Endothelial cell of umbilical vein (primary cell): ENCODE measurements at regions not wholly inside any gene's neighbourhood (a gene's known extent, or its start where the extent isn't known, plus 50 kb on each side); places are given as distances from the start of the nearest gene placed in this dataset.

ENCODE experiments used
- BruUV-seq: library from RNA; stranded (reverse); fragments of 400-500 nt; replicated peaks from 2 replicates; lab custom pipeline; 2021; lab: Mats Ljungman, UMichigan
- CTCF ChIA-PET: fragments of 300-600, 350-600 bp; sonication (Branson Sonifier 250); formaldehyde crosslinking; loops from one replicate; lab custom pipeline; 2021; ENCODE audit warnings: antibody characterized with exemption, inconsistent platforms; lab: Charles Lee
- POLR2A ChIA-PET: fragments of 300-600, 350-600 bp; sonication (Branson Sonifier 250); formaldehyde crosslinking; loops from one replicate; lab custom pipeline; 2021; ENCODE audit warnings: antibody characterized with exemption, inconsistent platforms; lab: Charles Lee
- DNase-seq: peaks from one replicate; pipeline ENCODE4 v3.0.0-alpha.2; 2011; ENCODE audit warnings: low read depth, low spot score
- FAIRE-seq: peaks from 2 replicates; lab custom pipeline; 2011; peaks lifted over from hg19 to GRCh38; lab: Jason Lieb, UNC
- H2AFZ ChIP-seq: 2 replicates; pipeline ENCODE4 v1.6.0; 2012; ENCODE audit warnings: low read depth, low read length, control low read depth, inconsistent platforms
- H3K27ac ChIP-seq: 2 replicates; pipeline ENCODE4 v1.5.1; 2011; ENCODE audit warnings: low read depth, mild to moderate bottlenecking, control low read depth, low read length, moderate library complexity; ENCODE audit not compliant: insufficient read depth
- H3K27me3 ChIP-seq, 2 experiments: 2 replicates each; pipeline versions ENCODE4 v1.6.0 to v1.6.1; 2011; ENCODE audit warnings: low read length in 2 of 2, mixed read lengths in 1 of 2; ENCODE audit not compliant: control insufficient read depth in 2 of 2, insufficient read depth in 2 of 2
- H3K36me3 ChIP-seq, 2 experiments: 2 replicates in 1 of 2; 3 replicates in 1 of 2; pipeline ENCODE4 v1.5.1; 2011; ENCODE audit warnings: low read length in 2 of 2, mild to moderate bottlenecking in 1 of 2, moderate library complexity in 1 of 2; ENCODE audit not compliant: control insufficient read depth in 2 of 2, insufficient read depth in 2 of 2; ENCODE audit errors: extremely low read depth in 1 of 2
- H3K4me1 ChIP-seq: 3 replicates; pipeline ENCODE4 v1.5.1; 2011; ENCODE audit warnings: mild to moderate bottlenecking, low read length; ENCODE audit not compliant: control insufficient read depth, insufficient read depth; ENCODE audit errors: extremely low read depth
- H3K4me2 ChIP-seq: 2 replicates; pipeline ENCODE4 v1.6.1; 2011; ENCODE audit warnings: low read length, control low read depth, mixed read lengths; ENCODE audit not compliant: insufficient read depth
- H3K4me3 ChIP-seq, 3 experiments: fragments of 200-600 bp in 1 of 3; sonication (generic), shearing (Covaris generic) in 1 of 3; replicated peaks in 1 of 3; 2 replicates each; pipeline ENCODE4 v1.5.1; 2011 to 2016; ENCODE audit warnings: control low read depth in 3 of 3, low read length in 3 of 3, mild to moderate bottlenecking in 2 of 3, inconsistent platforms in 1 of 3, low read depth in 1 of 3, moderate library complexity in 1 of 3; ENCODE audit not compliant: insufficient read depth in 1 of 3
- H3K79me2 ChIP-seq: 2 replicates; pipeline ENCODE4 v1.6.0; 2012; ENCODE audit warnings: low read length, inconsistent platforms; ENCODE audit not compliant: control insufficient read depth, insufficient read depth
- H3K9ac ChIP-seq: replicated peaks from 2 replicates; pipeline ENCODE3; 2011; ENCODE audit warnings: low read length, control low read depth; ENCODE audit not compliant: insufficient read depth; ENCODE audit errors: extremely low read depth
- H3K9me1 ChIP-seq: replicated peaks from 3 replicates; pipeline ENCODE4 v1.6.0; 2011; ENCODE audit warnings: mild to moderate bottlenecking, low read length; ENCODE audit not compliant: control insufficient read depth, insufficient read depth; ENCODE audit errors: extremely low read depth
- H3K9me3 ChIP-seq: replicated peaks from 2 replicates; pipeline ENCODE4 v1.5.1; 2012; ENCODE audit warnings: low read length, inconsistent platforms; ENCODE audit not compliant: control insufficient read depth, insufficient read depth
- H4K20me1 ChIP-seq: replicated peaks from 2 replicates; pipeline ENCODE3; 2011; ENCODE audit warnings: mild to moderate bottlenecking, low read length; ENCODE audit not compliant: control insufficient read depth, insufficient read depth; ENCODE audit errors: extremely low read depth
- CTCF ChIP-seq, 2 donors: IDR thresholded peaks; 1 replicate in 1 of 2; 2 replicates in 1 of 2; pipeline ENCODE4 v1.5.1; 2011; ENCODE audit warnings: low read length in 2 of 2, mild to moderate bottlenecking in 2 of 2, moderate library complexity in 2 of 2, control low read depth in 1 of 2, inconsistent platforms in 1 of 2, low read depth in 1 of 2; ENCODE audit not compliant: insufficient read depth in 1 of 2; ENCODE audit errors: extremely low read depth in 1 of 2
- FOS ChIP-seq: IDR thresholded peaks from 2 replicates; pipeline ENCODE4 v1.6.1; 2011; ENCODE audit warnings: mild to moderate bottlenecking, low read length, moderate library complexity, borderline replicate concordance; ENCODE audit not compliant: insufficient read depth
- GATA2 ChIP-seq: IDR thresholded peaks from 2 replicates; pipeline ENCODE4 v1.7.0; 2011; ENCODE audit warnings: low read depth, mild to moderate bottlenecking, moderate library complexity, mixed read lengths, low read length; ENCODE audit not compliant: insufficient read length, insufficient read depth
- MYC ChIP-seq: IDR thresholded peaks from one replicate; pipeline ENCODE4 v1.6.1; 2011; ENCODE audit warnings: mild to moderate bottlenecking, low read depth, low read length
- POLR2A ChIP-seq: IDR thresholded peaks from 2 replicates; pipeline ENCODE4 v1.6.1; 2012; ENCODE audit warnings: low read depth, mild to moderate bottlenecking, control low read depth, low read length
- POLR2AphosphoS5 ChIP-seq: IDR thresholded peaks from 2 replicates; pipeline ENCODE4 v1.6.1; 2012; ENCODE audit warnings: low read depth, mild to moderate bottlenecking, control low read depth, low read length, moderate library complexity; ENCODE audit not compliant: insufficient read depth
- dilution Hi-C: fragments of 300-500 bp; cut with MboI; formaldehyde crosslinking; loops from one replicate; pipeline ENCODE4 v1.15.0; 2019; ENCODE audit warnings: low sequenced_read_pairs; ENCODE audit not compliant: extremely low pct_ligation_motif_present
- intact Hi-C: fragments of 100-400 bp; cut with micrococcal nuclease; formaldehyde crosslinking; loops from one replicate; pipeline ENCODE4 v1.10.0; 2022

GRCh38 chr21:16343776-16344175 lies 614.0 kb downstream of the USP25 start:
- FAIRE-seq (no peak), DNase-seq (no peak)
- Histone ChIP-seq H3K27me3 (no peaks in the 10 kb centered on the region), H3K79me2 (no peaks in the 10 kb centered on the region), H3K27ac (no peak overlapping the region), H3K4me2 (no peak overlapping the region), H3K9me3 (no peaks in the 10 kb centered on the region), H3K4me3 (no peak overlapping the region), H3K9ac (no peak overlapping the region), H3K36me3 (no peaks in the 10 kb centered on the region), H4K20me1 (no peaks in the 10 kb centered on the region), H2AFZ (no peak overlapping the region), H3K4me1 (no peaks in the 10 kb centered on the region), H3K9me1 (no peaks in the 10 kb centered on the region)
- TF ChIP-seq FOS (no peak), CTCF (IDR thresholded peaks at IDR 0.05; ENCODE audit: extremely low read depth in 1 of 2, insufficient read depth in 1 of 2, low read depth in 1 of 2, low read length in 2 of 2) (no peak), POLR2AphosphoS5 (no peak), GATA2 (no peak)
- ChIA-PET CTCF (interaction anchor here (0.6 to 2.7 kb wide), 4 partner anchors 10 to 265 kb away, joined by 3 to 11 read pairs (median 3); no protein-coding TSS in a partner anchor), POLR2A (no interaction called here)
- dilution Hi-C loops = no loop called here
- intact Hi-C loops = no loop called here
- no TSS peak for BruUV-seq

DNA sequence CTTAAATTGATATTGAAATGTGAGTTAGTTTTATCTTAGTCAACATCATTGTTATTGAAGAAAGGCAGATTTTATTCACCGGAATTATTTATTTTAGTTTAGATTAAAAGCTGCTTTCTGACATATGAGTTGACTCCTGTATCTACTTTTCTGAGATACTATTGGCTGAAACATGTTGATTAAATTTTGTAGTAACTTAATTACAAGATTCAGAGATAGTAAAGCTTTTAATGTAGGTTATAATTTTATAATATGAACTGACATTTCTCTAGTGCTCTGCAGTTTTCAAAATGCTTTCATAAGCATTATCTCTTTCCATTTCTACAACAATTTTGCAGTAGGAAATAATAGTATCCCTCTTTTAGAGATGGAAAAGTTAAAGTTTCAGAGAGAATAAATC lies 616.0 kb downstream of the USP25 start:
- H3K9me3 ChIP-seq = no peaks in the 10 kb centered on the region
- DNase-seq = no peak
- no peak overlapping the region for H3K4me3 ChIP-seq
- intact Hi-C loops (no loop called here), dilution Hi-C loops (no loop called here)
- H3K4me1 ChIP-seq = no peaks in the 10 kb centered on the region
- CTCF ChIA-PET = interaction anchor here (1.6 to 2.7 kb wide), 2 partner anchors 9 to 16 kb away, joined by 4 to 11 read pairs; no protein-coding TSS in a partner anchor
- H3K9ac ChIP-seq = no peak overlapping the region
- no peaks in the 10 kb centered on the region for H3K9me1 ChIP-seq
- H3K27me3 ChIP-seq = no peaks in the 10 kb centered on the region
- POLR2A ChIA-PET = no interaction called here
- no peak overlapping the region for H3K27ac ChIP-seq
- BruUV-seq = no TSS peak
- no peak overlapping the region for H3K4me2 ChIP-seq
- FAIRE-seq = no peak
- no peaks in the 10 kb centered on the region for H3K36me3 ChIP-seq
- H3K79me2 ChIP-seq = no peaks in the 10 kb centered on the region
- no peak overlapping the region for H2AFZ ChIP-seq
- H4K20me1 ChIP-seq = no peaks in the 10 kb centered on the region
- TF ChIP-seq MYC = no peak
- TF ChIP-seq POLR2AphosphoS5 = no peak
- TF ChIP-seq POLR2A = no peak
